ENCODE measurements at regions not wholly inside any gene's neighbourhood (a gene's known extent, or its start where the extent isn't known, plus 50 kb on each side); places are given as distances from the start of the nearest gene placed in this dataset.

- Histone ChIP-seq H2AFZ (ENCODE audit: low read depth, low read length, poor library complexity, severe bottlenecking) (no peak overlapping the region), H3K9ac (ENCODE audit: low read length) (no peak overlapping the region), H3K79me2 (ENCODE audit: insufficient read depth, low read length) (no peaks in the 10 kb centered on the region), H3K9me3 (ENCODE audit: control insufficient read depth in 1 of 2, insufficient read depth in 1 of 2, low read depth in 1 of 2, low read length in 2 of 2) (no peaks in the 10 kb centered on the region), H3K27me3 (ENCODE audit: insufficient read depth, low read length) (no peaks in the 10 kb centered on the region; the same call in 1 of the 2 replicates), H3K4me1 (ENCODE audit: control insufficient read depth in 1 of 2, insufficient read depth in 2 of 2, low read length in 2 of 2) (no peaks in the 10 kb centered on the region), H3K27ac (ENCODE audit: low read depth, low read length) (no peak overlapping the region), H4K20me1 (ENCODE audit: insufficient read depth) (no peaks in the 10 kb centered on the region), H3K4me2 (ENCODE audit: low read length) (no peak overlapping the region), H3K36me3 (ENCODE audit: control insufficient read depth in 1 of 2, insufficient read depth in 2 of 2, low read length in 2 of 2) (no peaks in the 10 kb centered on the region), H3K4me3 (replicated peaks in 1 of 2; ENCODE audit: low read depth in 1 of 2, low read length in 2 of 2) (no peak overlapping the region), H3K9me2 (ENCODE audit: insufficient read depth) (0 out of 2 replicates have a peak, but pooled peaks cover 3% of the 10 kb centered on the region)
- RAD21 ChIA-PET (ENCODE audit: low non-redundant PET in 1 of 2, low total read pairs in 2 of 2, uncharacterized antibody in 2 of 2, unreplicated experiment in 2 of 2), result no interaction called here
- ATAC-seq (no peak), DNase-seq (ENCODE audit: low read depth, low spot score) (no peak)
- no peak for TF ChIP-seq JUND (IDR thresholded peaks at IDR 0.05)
- no peak for TF ChIP-seq TCF7L2 (IDR thresholded peaks at IDR 0.05; ENCODE audit: borderline replicate concordance, extremely low read depth, insufficient read depth, insufficient read length)
- no peak for TF ChIP-seq FOSL1 (IDR thresholded peaks at IDR 0.05; ENCODE audit: low read depth)
- no peak for TF ChIP-seq SP1 (IDR thresholded peaks at IDR 0.05; ENCODE audit: low read depth)
- no peak for TF ChIP-seq MAX (IDR thresholded peaks at IDR 0.05)
- no TSS peak for BruUV-seq (replicated peaks)
- CTCF ChIA-PET, result no interaction called here
- POLR2A ChIA-PET, result no interaction called here
- intact Hi-C loops (cut with micrococcal nuclease), result no loop called here
Observed at GRCh38 chr5:99995407-99995806, 539.8 kb upstream of the FAM174A start.

GRCh38 chr5:99973779-99974178 lies 561.4 kb upstream of the FAM174A start:
- H3K4me2 ChIP-seq (ENCODE audit: low read length), result no peak overlapping the region
- CTCF ChIA-PET, result no interaction called here
- TF ChIP-seq ATF3 (IDR thresholded peaks at IDR 0.05) (no peak), CEBPB (IDR thresholded peaks at IDR 0.05; ENCODE audit: low read depth) (no peak), MAX (IDR thresholded peaks at IDR 0.05) (no peak), FOSL1 (IDR thresholded peaks at IDR 0.05; ENCODE audit: low read depth) (no peak), RAD21 (IDR thresholded peaks at IDR 0.05; ENCODE audit: low read depth) (no peak), SP1 (IDR thresholded peaks at IDR 0.05; ENCODE audit: low read depth) (no peak), EZH2phosphoT487 (IDR thresholded peaks at IDR 0.05; ENCODE audit: borderline replicate concordance) (no peak), ZFX (IDR thresholded peaks at IDR 0.05) (no peak)
- TF ChIP-seq, protein P1, sequence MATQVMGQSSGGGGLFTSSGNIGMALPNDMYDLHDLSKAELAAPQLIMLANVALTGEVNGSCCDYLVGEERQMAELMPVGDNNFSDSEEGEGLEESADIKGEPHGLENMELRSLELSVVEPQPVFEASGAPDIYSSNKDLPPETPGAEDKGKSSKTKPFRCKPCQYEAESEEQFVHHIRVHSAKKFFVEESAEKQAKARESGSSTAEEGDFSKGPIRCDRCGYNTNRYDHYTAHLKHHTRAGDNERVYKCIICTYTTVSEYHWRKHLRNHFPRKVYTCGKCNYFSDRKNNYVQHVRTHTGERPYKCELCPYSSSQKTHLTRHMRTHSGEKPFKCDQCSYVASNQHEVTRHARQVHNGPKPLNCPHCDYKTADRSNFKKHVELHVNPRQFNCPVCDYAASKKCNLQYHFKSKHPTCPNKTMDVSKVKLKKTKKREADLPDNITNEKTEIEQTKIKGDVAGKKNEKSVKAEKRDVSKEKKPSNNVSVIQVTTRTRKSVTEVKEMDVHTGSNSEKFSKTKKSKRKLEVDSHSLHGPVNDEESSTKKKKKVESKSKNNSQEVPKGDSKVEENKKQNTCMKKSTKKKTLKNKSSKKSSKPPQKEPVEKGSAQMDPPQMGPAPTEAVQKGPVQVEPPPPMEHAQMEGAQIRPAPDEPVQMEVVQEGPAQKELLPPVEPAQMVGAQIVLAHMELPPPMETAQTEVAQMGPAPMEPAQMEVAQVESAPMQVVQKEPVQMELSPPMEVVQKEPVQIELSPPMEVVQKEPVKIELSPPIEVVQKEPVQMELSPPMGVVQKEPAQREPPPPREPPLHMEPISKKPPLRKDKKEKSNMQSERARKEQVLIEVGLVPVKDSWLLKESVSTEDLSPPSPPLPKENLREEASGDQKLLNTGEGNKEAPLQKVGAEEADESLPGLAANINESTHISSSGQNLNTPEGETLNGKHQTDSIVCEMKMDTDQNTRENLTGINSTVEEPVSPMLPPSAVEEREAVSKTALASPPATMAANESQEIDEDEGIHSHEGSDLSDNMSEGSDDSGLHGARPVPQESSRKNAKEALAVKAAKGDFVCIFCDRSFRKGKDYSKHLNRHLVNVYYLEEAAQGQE (IDR thresholded peaks at IDR 0.05; ENCODE audit: low read depth), result no peak
- TF ChIP-seq, protein P2, sequence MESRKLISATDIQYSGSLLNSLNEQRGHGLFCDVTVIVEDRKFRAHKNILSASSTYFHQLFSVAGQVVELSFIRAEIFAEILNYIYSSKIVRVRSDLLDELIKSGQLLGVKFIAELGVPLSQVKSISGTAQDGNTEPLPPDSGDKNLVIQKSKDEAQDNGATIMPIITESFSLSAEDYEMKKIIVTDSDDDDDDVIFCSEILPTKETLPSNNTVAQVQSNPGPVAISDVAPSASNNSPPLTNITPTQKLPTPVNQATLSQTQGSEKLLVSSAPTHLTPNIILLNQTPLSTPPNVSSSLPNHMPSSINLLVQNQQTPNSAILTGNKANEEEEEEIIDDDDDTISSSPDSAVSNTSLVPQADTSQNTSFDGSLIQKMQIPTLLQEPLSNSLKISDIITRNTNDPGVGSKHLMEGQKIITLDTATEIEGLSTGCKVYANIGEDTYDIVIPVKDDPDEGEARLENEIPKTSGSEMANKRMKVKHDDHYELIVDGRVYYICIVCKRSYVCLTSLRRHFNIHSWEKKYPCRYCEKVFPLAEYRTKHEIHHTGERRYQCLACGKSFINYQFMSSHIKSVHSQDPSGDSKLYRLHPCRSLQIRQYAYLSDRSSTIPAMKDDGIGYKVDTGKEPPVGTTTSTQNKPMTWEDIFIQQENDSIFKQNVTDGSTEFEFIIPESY (IDR thresholded peaks at IDR 0.05; ENCODE audit: extremely low read depth, insufficient replicate concordance, low read length), result no peak
- no peaks in the 10 kb centered on the region for H3K9me3 ChIP-seq (ENCODE audit: control insufficient read depth in 1 of 2, insufficient read depth in 1 of 2, low read depth in 1 of 2, low read length in 2 of 2)
- no peaks in the 10 kb centered on the region for H3K4me1 ChIP-seq (ENCODE audit: control insufficient read depth in 1 of 2, insufficient read depth in 2 of 2, low read length in 2 of 2)
- H3K4me3 ChIP-seq (replicated peaks in 1 of 2; ENCODE audit: low read depth in 1 of 2, low read length in 2 of 2), result no peak overlapping the region
- ATAC-seq (no peak), DNase-seq (ENCODE audit: low read depth, low spot score) (no peak)
- H3K27me3 ChIP-seq (ENCODE audit: insufficient read depth, low read length), result no peaks in the 10 kb centered on the region
- H3K27ac ChIP-seq (ENCODE audit: low read depth, low read length), result no peak overlapping the region
- no peaks in the 10 kb centered on the region for H4K20me1 ChIP-seq (ENCODE audit: insufficient read depth)
- RAD21 ChIA-PET (ENCODE audit: low non-redundant PET in 1 of 2, low total read pairs in 2 of 2, uncharacterized antibody in 2 of 2, unreplicated experiment in 2 of 2), result no interaction called here
- no TSS peak for BruUV-seq (replicated peaks)
- no peak overlapping the region for H3K9ac ChIP-seq (ENCODE audit: low read length)
- POLR2A ChIA-PET, result no interaction called here
- no peaks in the 10 kb centered on the region for H3K9me2 ChIP-seq (ENCODE audit: insufficient read depth)
- intact Hi-C loops (cut with micrococcal nuclease), result no loop called here
- no peak overlapping the region for H2AFZ ChIP-seq (ENCODE audit: low read depth, low read length, poor library complexity, severe bottlenecking)
- H3K36me3 ChIP-seq (ENCODE audit: control insufficient read depth in 1 of 2, insufficient read depth in 2 of 2, low read length in 2 of 2), result no peaks in the 10 kb centered on the region
- H3K79me2 ChIP-seq (ENCODE audit: insufficient read depth, low read length), result no peaks in the 10 kb centered on the region
